Glutamatergic neuron (in vitro differentiated cells): ENCODE measurements at regions not wholly inside any gene's neighbourhood (a gene's known extent, or its start where the extent isn't known, plus 50 kb on each side); places are given as distances from the start of the nearest gene placed in this dataset.

ENCODE experiments used
- DNase-seq: peaks from one replicate; pipeline ENCODE4 v3.0.0; 2022
- H3K27ac Mint-ChIP-seq: one replicate; pipeline ENCODE4 v1.8.0; 2020; ENCODE audit warnings: mild to moderate bottlenecking, mixed read lengths, inconsistent platforms; ENCODE audit not compliant: unreplicated experiment
- H3K27me3 Mint-ChIP-seq: one replicate; pipeline ENCODE4 v1.8.0; 2020; ENCODE audit warnings: mild to moderate bottlenecking, moderate library complexity, mixed read lengths, inconsistent platforms; ENCODE audit not compliant: unreplicated experiment
- H3K36me3 Mint-ChIP-seq: one replicate; pipeline ENCODE4 v1.8.0; 2020; ENCODE audit warnings: mild to moderate bottlenecking, mixed read lengths, inconsistent platforms; ENCODE audit not compliant: unreplicated experiment
- H3K4me1 Mint-ChIP-seq: one replicate; pipeline ENCODE4 v1.8.0; 2020; ENCODE audit warnings: mild to moderate bottlenecking, low read depth, mixed read lengths, inconsistent platforms; ENCODE audit not compliant: unreplicated experiment
- H3K4me3 Mint-ChIP-seq: one replicate; pipeline ENCODE4 v1.8.0; 2020; ENCODE audit warnings: mild to moderate bottlenecking, mixed read lengths, inconsistent platforms; ENCODE audit not compliant: unreplicated experiment
- H3K9me3 Mint-ChIP-seq: one replicate; pipeline ENCODE4 v1.8.0; 2020; ENCODE audit warnings: mild to moderate bottlenecking, moderate library complexity, mixed read lengths, inconsistent platforms; ENCODE audit not compliant: unreplicated experiment
- TF ChIP-seq, protein P1 (sequence below): fragments of 200-600 bp; sonication (generic); IDR thresholded peaks from one replicate; pipeline ENCODE4 v1.5.0; 2021; ENCODE audit not compliant: partially characterized antibody, unreplicated experiment

DNA sequence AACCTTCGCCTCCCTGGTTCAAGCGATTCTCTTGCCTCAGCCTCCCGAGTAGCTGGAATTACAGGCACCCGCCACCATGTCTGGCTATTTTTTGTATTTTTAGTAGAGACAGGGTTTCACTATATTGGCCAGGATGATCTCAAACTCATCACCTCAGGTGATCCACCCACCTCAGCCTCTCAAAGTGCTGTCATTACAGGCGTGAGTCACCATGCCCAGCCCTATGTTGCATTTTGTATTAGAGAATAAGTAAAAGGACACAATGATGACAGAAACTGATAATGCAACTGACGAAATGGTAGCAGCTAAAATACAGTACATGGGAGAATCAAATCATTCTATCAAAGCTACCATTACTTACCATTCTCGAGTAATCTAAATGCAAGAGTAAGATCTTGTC, 276.7 kb downstream of the DSEL start:
- no peaks in the 10 kb centered on the region for H3K27me3 Mint-ChIP-seq
- H3K9me3 Mint-ChIP-seq = no peaks in the 10 kb centered on the region
- H3K4me3 Mint-ChIP-seq = no peak overlapping the region
- H3K36me3 Mint-ChIP-seq = no peaks in the 10 kb centered on the region
- no peak overlapping the region for H3K27ac Mint-ChIP-seq
- no peaks in the 10 kb centered on the region for H3K4me1 Mint-ChIP-seq
- no peak for DNase-seq
- TF ChIP-seq, protein P1, sequence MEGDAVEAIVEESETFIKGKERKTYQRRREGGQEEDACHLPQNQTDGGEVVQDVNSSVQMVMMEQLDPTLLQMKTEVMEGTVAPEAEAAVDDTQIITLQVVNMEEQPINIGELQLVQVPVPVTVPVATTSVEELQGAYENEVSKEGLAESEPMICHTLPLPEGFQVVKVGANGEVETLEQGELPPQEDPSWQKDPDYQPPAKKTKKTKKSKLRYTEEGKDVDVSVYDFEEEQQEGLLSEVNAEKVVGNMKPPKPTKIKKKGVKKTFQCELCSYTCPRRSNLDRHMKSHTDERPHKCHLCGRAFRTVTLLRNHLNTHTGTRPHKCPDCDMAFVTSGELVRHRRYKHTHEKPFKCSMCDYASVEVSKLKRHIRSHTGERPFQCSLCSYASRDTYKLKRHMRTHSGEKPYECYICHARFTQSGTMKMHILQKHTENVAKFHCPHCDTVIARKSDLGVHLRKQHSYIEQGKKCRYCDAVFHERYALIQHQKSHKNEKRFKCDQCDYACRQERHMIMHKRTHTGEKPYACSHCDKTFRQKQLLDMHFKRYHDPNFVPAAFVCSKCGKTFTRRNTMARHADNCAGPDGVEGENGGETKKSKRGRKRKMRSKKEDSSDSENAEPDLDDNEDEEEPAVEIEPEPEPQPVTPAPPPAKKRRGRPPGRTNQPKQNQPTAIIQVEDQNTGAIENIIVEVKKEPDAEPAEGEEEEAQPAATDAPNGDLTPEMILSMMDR = no peak

DNA sequence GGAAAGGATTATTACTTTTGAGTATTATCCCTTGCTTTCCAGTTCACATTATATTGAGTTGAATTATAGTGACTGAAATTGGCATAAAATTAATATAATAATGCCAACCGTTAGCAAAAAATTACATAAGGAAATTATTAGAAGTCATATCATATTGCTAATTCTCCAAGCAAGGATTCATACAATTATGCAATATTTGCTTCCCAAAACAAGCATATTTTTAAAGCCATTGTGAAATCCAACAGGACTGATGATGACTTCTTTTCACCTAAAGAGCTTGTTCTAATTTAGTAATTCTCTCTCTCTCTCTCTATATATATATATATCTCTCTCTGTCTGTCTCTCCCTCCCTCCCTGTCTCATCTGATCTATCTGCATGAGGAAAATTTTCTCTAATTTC, 283.5 kb downstream of the DSEL start:
- Mint-ChIP-seq H3K4me3 (no peak overlapping the region), H3K36me3 (peaks cover 9% of the 10 kb centered on the region), H3K27ac (no peak overlapping the region), H3K4me1 (peaks cover 2% of the 10 kb centered on the region), H3K9me3 (no peaks in the 10 kb centered on the region), H3K27me3 (no peaks in the 10 kb centered on the region)
- TF ChIP-seq, protein P1 = no peak
- no peak for DNase-seq

DNA sequence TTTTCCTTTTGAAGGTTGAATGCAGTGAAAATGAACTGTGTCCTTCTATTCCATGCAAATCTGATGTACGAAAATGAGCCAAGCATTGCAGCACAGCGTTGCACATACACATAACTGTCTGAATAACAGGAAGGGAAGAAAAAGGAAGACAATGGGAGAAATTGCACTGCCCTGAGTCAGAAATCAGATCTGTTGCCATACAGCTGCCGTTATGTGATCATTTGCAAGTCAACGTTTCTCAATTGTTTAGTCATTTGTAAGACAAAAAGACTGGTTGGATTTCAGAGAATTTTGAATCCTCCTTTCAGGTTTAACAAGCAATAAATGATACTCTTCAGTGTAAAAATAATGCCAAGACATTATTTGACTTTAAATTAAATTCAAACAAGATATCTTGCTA, 284.1 kb downstream of the DSEL start:
- Mint-ChIP-seq H3K9me3 (no peaks in the 10 kb centered on the region), H3K36me3 (peaks cover 9% of the 10 kb centered on the region), H3K4me3 (no peak overlapping the region), H3K27me3 (no peaks in the 10 kb centered on the region), H3K4me1 (peaks cover 2% of the 10 kb centered on the region), H3K27ac (no peak overlapping the region)
- DNase-seq = no peak
- TF ChIP-seq, protein P1 = no peak

DNA sequence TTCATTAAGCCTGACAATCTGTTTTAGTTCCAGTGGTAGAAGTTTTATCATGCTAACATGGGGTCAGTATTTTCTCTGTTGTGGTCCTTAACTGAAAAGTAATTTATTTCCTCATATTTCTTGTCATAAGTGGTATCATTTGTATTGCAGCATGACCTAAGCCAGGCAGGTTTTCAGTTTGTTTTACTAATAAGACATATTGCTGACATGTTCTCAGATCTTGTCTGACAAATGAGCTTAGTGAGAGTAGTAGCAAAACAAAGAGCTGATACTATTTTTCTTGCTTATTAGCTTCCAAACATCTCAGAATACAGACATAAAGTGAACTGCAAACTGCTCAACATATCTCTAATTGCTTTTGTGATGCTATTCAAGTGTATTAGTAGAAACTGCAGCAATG, 293.6 kb downstream of the DSEL start:
- Mint-ChIP-seq H3K4me3 (no peak overlapping the region), H3K27ac (no peak overlapping the region), H3K4me1 (peaks cover 14% of the 10 kb centered on the region), H3K27me3 (no peaks in the 10 kb centered on the region), H3K9me3 (no peaks in the 10 kb centered on the region), H3K36me3 (no peaks in the 10 kb centered on the region)
- DNase-seq = no peak
- TF ChIP-seq, protein P1 = no peak

DNA sequence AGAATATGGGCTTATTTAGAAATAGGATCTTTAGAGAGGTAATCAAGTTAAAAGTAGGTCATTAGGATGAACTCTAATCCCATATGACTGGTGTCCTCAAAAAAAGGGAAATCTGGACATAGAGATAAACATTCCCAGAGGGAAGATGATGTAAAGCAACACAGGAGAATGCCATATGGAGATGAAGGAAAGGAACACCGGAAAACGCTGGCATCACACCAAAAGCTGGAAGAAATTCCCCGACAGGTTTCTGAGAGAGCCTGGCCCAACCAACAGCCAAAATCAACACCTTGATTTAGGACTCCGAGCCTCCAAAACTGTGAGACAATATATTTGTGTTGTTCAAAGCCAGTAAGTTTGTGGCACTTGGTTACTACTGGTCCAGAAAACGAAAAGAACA, 296.7 kb downstream of the DSEL start:
- no peaks in the 10 kb centered on the region for H3K36me3 Mint-ChIP-seq

More for the DNA sequence above, 296.7 kb downstream of the DSEL start:
- Mint-ChIP-seq H3K27ac (peak overlapping the region; percentile 9), H3K4me1 (peaks cover 17% of the 10 kb centered on the region), H3K9me3 (peaks cover 1% of the 10 kb centered on the region), H3K27me3 (no peaks in the 10 kb centered on the region), H3K4me3 (no peak overlapping the region)
- TF ChIP-seq, protein P1 = no peak
- no peak for DNase-seq
